HCT116 (cell line): ENCODE measurements at regions not wholly inside any gene's neighbourhood (a gene's known extent, or its start where the extent isn't known, plus 50 kb on each side); places are given as distances from the start of the nearest gene placed in this dataset.
"Not testable (repeated sequence)": the region's sequence is repeated elsewhere in the genome, so short reads cannot be mapped to it uniquely, and the experiment has no call there.

Experiments
- CBX3 ChIP-seq: IDR thresholded peaks from 2 replicates; pipeline ENCODE4 v1.6.1; 2012; ENCODE audit warnings: low read depth
- CTCF ChIP-seq, 3 experiments: fragments of 200-600 bp in 1 of 3; sonication (generic) in 1 of 3; IDR thresholded peaks in 2 of 3; conservative IDR thresholded peaks in 1 of 3; 2 replicates each; pipeline ENCODE4 v1.5.1; 2012 to 2017; ENCODE audit warnings: low read depth in 2 of 3, low read length in 2 of 3, antibody characterized with exemption in 1 of 3, borderline replicate concordance in 1 of 3, control low read depth in 1 of 3, mild to moderate bottlenecking in 1 of 3, mixed read lengths in 1 of 3, mixed run types in 1 of 3, moderate library complexity in 1 of 3; ENCODE audit not compliant: insufficient read depth in 1 of 3
- ELF1 ChIP-seq: IDR thresholded peaks from 2 replicates; pipeline ENCODE4 v1.6.1; 2012; ENCODE audit warnings: low read depth, borderline replicate concordance
- EZH2phosphoT487 ChIP-seq: fragments of 200-600 bp; IDR thresholded peaks from 2 replicates; pipeline ENCODE4 v1.6.1; 2018; ENCODE audit warnings: antibody characterized with exemption, borderline replicate concordance
- FOSL1 ChIP-seq: IDR thresholded peaks from 2 replicates; pipeline ENCODE4 v1.6.1; 2012; ENCODE audit warnings: low read depth
- MAX ChIP-seq: IDR thresholded peaks from 2 replicates; pipeline ENCODE4 v1.6.1; 2012
- POLR2A ChIP-seq: IDR thresholded peaks from 2 replicates; pipeline ENCODE4 v1.7.0; 2011; ENCODE audit warnings: borderline replicate concordance; ENCODE audit not compliant: insufficient read depth, insufficient read length; ENCODE audit errors: extremely low read depth
- POLR2AphosphoS5 ChIP-seq: IDR thresholded peaks from 2 replicates; pipeline ENCODE4 v1.6.1; 2011; ENCODE audit warnings: mild to moderate bottlenecking, low read depth, low read length, moderate library complexity
- RAD21 ChIP-seq: IDR thresholded peaks from 2 replicates; pipeline ENCODE4 v1.6.1; 2012; ENCODE audit warnings: low read depth, mild to moderate bottlenecking
- REST ChIP-seq: IDR thresholded peaks from 2 replicates; pipeline ENCODE4 v1.6.1; 2012; ENCODE audit warnings: low read depth
- SIN3A ChIP-seq: IDR thresholded peaks from 2 replicates; pipeline ENCODE4 v1.6.1; 2012; ENCODE audit warnings: low read depth
- SRF ChIP-seq: IDR thresholded peaks from 2 replicates; pipeline ENCODE4 v1.6.1; 2012; ENCODE audit warnings: low read depth
- ZBTB33 ChIP-seq: IDR thresholded peaks from 2 replicates; pipeline ENCODE4 v1.6.1; 2011; ENCODE audit warnings: mild to moderate bottlenecking, low read length, moderate library complexity; ENCODE audit not compliant: insufficient replicate concordance; ENCODE audit errors: extremely low read depth

- TF ChIP-seq CBX3; FOSL1; POLR2A; CTCF (IDR thresholded peaks at IDR 0.05 in 2 of 3, conservative IDR thresholded peaks at IDR 0.05 in 1 of 3; ENCODE audit: borderline replicate concordance in 1 of 3, insufficient read depth in 1 of 3, low read depth in 2 of 3, low read length in 2 of 3); REST; SIN3A; MAX; EZH2phosphoT487; POLR2AphosphoS5; ELF1; ZBTB33; RAD21; SRF: not testable (repeated sequence)
Measured at GRCh38 chr2:89761863-89762262, 1070.4 kb downstream of the RPIA start.
